NT2/D1 (cell line): ENCODE measurements at regions not wholly inside any gene's neighbourhood (a gene's known extent, or its start where the extent isn't known, plus 50 kb on each side); places are given as distances from the start of the nearest gene placed in this dataset.

ENCODE experiments used
- DNase-seq: peaks from one replicate; pipeline ENCODE4 v3.0.0-alpha.2; 2011; ENCODE audit warnings: low read depth, low spot score
- H3K27me3 ChIP-seq: 2 replicates; pipeline ENCODE4 v1.6.0; 2011; ENCODE audit warnings: mild to moderate bottlenecking; ENCODE audit not compliant: insufficient read length, insufficient read depth
- H3K36me3 ChIP-seq: 2 replicates; pipeline ENCODE4 v1.6.1; 2011; ENCODE audit warnings: mild to moderate bottlenecking, low read length, mixed read lengths; ENCODE audit not compliant: insufficient read depth, insufficient read length
- H3K4me1 ChIP-seq: 2 replicates; pipeline ENCODE4 v1.5.1; 2011; ENCODE audit not compliant: insufficient read depth, insufficient read length
- H3K4me3 ChIP-seq: 2 replicates; pipeline ENCODE4 v1.5.1; 2011; ENCODE audit warnings: low read depth; ENCODE audit not compliant: insufficient read length
- H3K9ac ChIP-seq: 2 replicates; pipeline ENCODE4 v1.6.0; 2011; ENCODE audit warnings: low read depth; ENCODE audit not compliant: insufficient read length
- H3K9me3 ChIP-seq: 2 replicates; pipeline ENCODE4 v1.5.1; 2011; ENCODE audit warnings: mild to moderate bottlenecking, low read length; ENCODE audit not compliant: insufficient read depth
- SUZ12 ChIP-seq: IDR thresholded peaks from 2 replicates; pipeline ENCODE4 v1.6.1; 2011; ENCODE audit not compliant: insufficient read length, insufficient read depth; ENCODE audit errors: extremely low read depth
- YY1 ChIP-seq: IDR thresholded peaks from 2 replicates; pipeline ENCODE4 v1.6.1; 2011; ENCODE audit not compliant: insufficient read length, insufficient read depth
- ZNF274 ChIP-seq: IDR thresholded peaks from 2 replicates; pipeline ENCODE4 v1.6.1; 2011; ENCODE audit warnings: mild to moderate bottlenecking, low read depth, low read length

GRCh38 chr14:89658977-89659670 is 242.1 kb upstream of the FOXN3 start:
- no peaks in the 10 kb centered on the region for H3K4me1 ChIP-seq
- H3K27me3 ChIP-seq = no peaks in the 10 kb centered on the region
- H3K36me3 ChIP-seq = no peaks in the 10 kb centered on the region
- H3K9me3 ChIP-seq = peaks cover 5% of the 10 kb centered on the region; the same call in 1 of the 2 replicates
- H3K9ac ChIP-seq = no peak overlapping the region
- no peak for DNase-seq
- H3K4me3 ChIP-seq = no peak overlapping the region
- TF ChIP-seq ZNF274 = no peak
- TF ChIP-seq YY1 = no peak
- no peak for TF ChIP-seq SUZ12

GRCh38 chr14:89657014-89657413 is 240.0 kb upstream of the FOXN3 start:
- no peaks in the 10 kb centered on the region for H3K36me3 ChIP-seq
- no peaks in the 10 kb centered on the region for H3K27me3 ChIP-seq
- TF ChIP-seq YY1 = no peak
- no peak for TF ChIP-seq SUZ12
- TF ChIP-seq ZNF274 = no peak
- no peak overlapping the region for H3K9ac ChIP-seq
- DNase-seq = no peak
- H3K4me1 ChIP-seq = no peaks in the 10 kb centered on the region
- peaks cover 5% of the 10 kb centered on the region; the same call in 1 of the 2 replicates for H3K9me3 ChIP-seq
- H3K4me3 ChIP-seq = no peak overlapping the region

GRCh38 chr14:89654998-89655397 is 238.0 kb upstream of the FOXN3 start:
- no peak for DNase-seq
- Histone ChIP-seq H3K9ac (no peak overlapping the region), H3K9me3 (peaks cover 5% of the 10 kb centered on the region; the same call in 1 of the 2 replicates), H3K4me3 (no peak overlapping the region), H3K27me3 (no peaks in the 10 kb centered on the region), H3K4me1 (no peaks in the 10 kb centered on the region), H3K36me3 (no peaks in the 10 kb centered on the region)
- TF ChIP-seq SUZ12 = no peak
- no peak for TF ChIP-seq ZNF274
- TF ChIP-seq YY1 = no peak

GRCh38 chr14:89652352-89652751 is 235.3 kb upstream of the FOXN3 start:
- no peak for DNase-seq
- Histone ChIP-seq H3K27me3 (no peaks in the 10 kb centered on the region), H3K9me3 (peaks cover 5% of the 10 kb centered on the region; the same call in 1 of the 2 replicates), H3K36me3 (no peaks in the 10 kb centered on the region), H3K4me3 (no peak overlapping the region), H3K9ac (no peak overlapping the region), H3K4me1 (no peaks in the 10 kb centered on the region)
- TF ChIP-seq YY1 (no peak), ZNF274 (no peak), SUZ12 (no peak)

- TF ChIP-seq YY1 (no peak), SUZ12 (no peak), ZNF274 (no peak)
These were observed 234.8 kb upstream of the FOXN3 start for GRCh38 chr14:89651805-89652204.

GRCh38 chr14:89650077-89650978 is 233.3 kb upstream of the FOXN3 start:
- TF ChIP-seq SUZ12 (no peak), ZNF274 (no peak), YY1 (no peak)
- Histone ChIP-seq H3K36me3 (no peaks in the 10 kb centered on the region), H3K9ac (no peak overlapping the region), H3K27me3 (no peaks in the 10 kb centered on the region), H3K9me3 (no peaks in the 10 kb centered on the region; the same call in 1 of the 2 replicates), H3K4me1 (no peaks in the 10 kb centered on the region), H3K4me3 (no peak overlapping the region)
- DNase-seq = no peak

More at GRCh38 chr14:89651805-89652204, 234.8 kb upstream of the FOXN3 start:
- DNase-seq = no peak
- H3K27me3 ChIP-seq = no peaks in the 10 kb centered on the region
- no peaks in the 10 kb centered on the region for H3K4me1 ChIP-seq
- no peak overlapping the region for H3K4me3 ChIP-seq
- H3K9ac ChIP-seq = no peak overlapping the region
- H3K36me3 ChIP-seq = no peaks in the 10 kb centered on the region
- H3K9me3 ChIP-seq = peaks cover 5% of the 10 kb centered on the region; the same call in 1 of the 2 replicates

GRCh38 chr14:89649451-89650075 is 232.5 kb upstream of the FOXN3 start:
- Histone ChIP-seq H3K4me1 (no peaks in the 10 kb centered on the region), H3K36me3 (no peaks in the 10 kb centered on the region), H3K27me3 (no peaks in the 10 kb centered on the region), H3K9ac (no peak overlapping the region), H3K9me3 (no peaks in the 10 kb centered on the region), H3K4me3 (no peak overlapping the region)
- DNase-seq = no peak
- TF ChIP-seq YY1 (no peak), ZNF274 (no peak), SUZ12 (no peak)
